GM23338 (cell line): ENCODE measurements at regions not wholly inside any gene's neighbourhood (a gene's known extent, or its start where the extent isn't known, plus 50 kb on each side); places are given as distances from the start of the nearest gene placed in this dataset.
A peak's percentile ranks its signal among the peaks of the same experiment; 100 is the strongest.

ENCODE experiments used
- ATAC-seq: fragments of 200-7000 bp; cut with Tn5 transposase; 3 replicates; pipeline ENCODE4 v1.9.1; 2020
- DNase-seq: peaks from one replicate; pipeline ENCODE4 v3.0.0-alpha.2; 2015; ENCODE audit warnings: low spot score
- H2AFZ ChIP-seq: fragments of 200-600 bp; sonication (generic); 2 replicates; pipeline ENCODE4 v1.8.0; 2016; ENCODE audit warnings: antibody characterized with exemption, mild to moderate bottlenecking, moderate library complexity
- H3F3A ChIP-seq: fragments of 200-600 bp; sonication (generic); replicated peaks from 2 replicates; pipeline ENCODE4 v1.8.0; 2017; ENCODE audit warnings: antibody characterized with exemption, mixed run types, low read depth
- H3K27ac ChIP-seq: fragments of 200-600 bp; sonication (generic); 2 replicates; pipeline ENCODE4 v1.6.1; 2016; ENCODE audit warnings: low read depth
- H3K27me3 ChIP-seq: fragments of 200-600 bp; sonication (generic); 2 replicates; pipeline ENCODE4 v1.8.0; 2016; ENCODE audit warnings: mild to moderate bottlenecking, mixed run types, moderate library complexity; ENCODE audit not compliant: insufficient read depth
- H3K36me3 ChIP-seq: fragments of 200-600 bp; sonication (generic); 2 replicates; pipeline ENCODE4 v1.8.0; 2016; ENCODE audit warnings: mild to moderate bottlenecking; ENCODE audit not compliant: insufficient read depth
- H3K4me1 ChIP-seq: fragments of 200-600 bp; sonication (generic); 2 replicates; pipeline ENCODE4 v1.8.0; 2016; ENCODE audit warnings: mild to moderate bottlenecking, moderate library complexity; ENCODE audit not compliant: insufficient read depth
- H3K4me2 ChIP-seq: fragments of 200-600 bp; sonication (generic); 2 replicates; pipeline ENCODE4 v1.7.1; 2017; ENCODE audit warnings: mixed run types
- H3K4me3 ChIP-seq: fragments of 200-600 bp; sonication (generic); 2 replicates; pipeline ENCODE4 v1.6.1; 2016; ENCODE audit warnings: mixed run types
- H3K79me2 ChIP-seq: fragments of 200-600 bp; sonication (generic); replicated peaks from 2 replicates; pipeline ENCODE4 v1.8.0; 2017; ENCODE audit warnings: mild to moderate bottlenecking; ENCODE audit not compliant: insufficient read depth
- H3K9me2 ChIP-seq: fragments of 200-600 bp; sonication (generic); 2 replicates; pipeline ENCODE4 v1.8.0; 2017; ENCODE audit not compliant: insufficient read depth
- H4K20me1 ChIP-seq: fragments of 200-600 bp; sonication (generic); replicated peaks from 2 replicates; pipeline ENCODE4 v1.8.0; 2017; ENCODE audit warnings: mild to moderate bottlenecking; ENCODE audit not compliant: insufficient read depth
- H3K27ac Mint-ChIP-seq: 2 replicates; pipeline ENCODE4 v1.8.0; 2020; ENCODE audit warnings: inconsistent platforms, mild to moderate bottlenecking, moderate library complexity, mixed read lengths
- H3K27me3 Mint-ChIP-seq: 3 replicates; pipeline ENCODE4 v1.8.0; 2022; ENCODE audit warnings: low read depth, mild to moderate bottlenecking, moderate library complexity, mixed read lengths, inconsistent platforms; ENCODE audit not compliant: insufficient read depth, poor library complexity
- H3K36me3 Mint-ChIP-seq: 3 replicates; pipeline ENCODE4 v1.8.0; 2021; ENCODE audit warnings: low read depth, mild to moderate bottlenecking, inconsistent platforms, moderate library complexity, mixed read lengths
- H3K4me1 Mint-ChIP-seq: 3 replicates; pipeline ENCODE4 v1.8.0; 2020; ENCODE audit warnings: mild to moderate bottlenecking, inconsistent platforms, mixed read lengths
- H3K4me3 Mint-ChIP-seq: 3 replicates; pipeline ENCODE4 v1.8.0; 2021; ENCODE audit warnings: moderate library complexity, mild to moderate bottlenecking, inconsistent platforms, mixed read lengths
- H3K9me3 Mint-ChIP-seq: 3 replicates; pipeline ENCODE4 v1.8.0; 2020; ENCODE audit warnings: moderate library complexity, mild to moderate bottlenecking, inconsistent platforms, mixed read lengths
- CTCF ChIP-seq, 2 experiments: fragments of 200-600 bp in 1 of 2; sonication (generic) in 1 of 2; conservative IDR thresholded peaks; 2 replicates each; pipeline versions ENCODE4 v1.5.1 to v1.6.1; 2016 to 2017; ENCODE audit warnings: antibody characterized with exemption in 2 of 2, low read depth in 2 of 2, mild to moderate bottlenecking in 2 of 2, moderate library complexity in 1 of 2
- EZH2 ChIP-seq: fragments of 200-600 bp; sonication (generic); IDR thresholded peaks from one replicate; pipeline ENCODE4 v1.8.0; 2017; ENCODE audit warnings: antibody characterized with exemption, mild to moderate bottlenecking, low read depth; ENCODE audit not compliant: unreplicated experiment
- JUNB ChIP-seq: IDR thresholded peaks from one replicate; pipeline ENCODE4 v1.6.1; 2016; ENCODE audit warnings: antibody characterized with exemption; ENCODE audit not compliant: unreplicated experiment
- NANOG ChIP-seq: IDR thresholded peaks from 2 replicates; pipeline ENCODE4 v1.6.1; 2016; ENCODE audit warnings: antibody characterized with exemption, borderline replicate concordance
- POLR2AphosphoS5 ChIP-seq: IDR thresholded peaks from 2 replicates; pipeline ENCODE4 v1.6.1; 2016; ENCODE audit warnings: antibody characterized with exemption, low read depth
- STAT1 ChIP-seq: IDR thresholded peaks from one replicate; pipeline ENCODE4 v1.6.1; 2016; ENCODE audit warnings: antibody characterized with exemption; ENCODE audit not compliant: unreplicated experiment
- ZNF331 ChIP-seq: fragments of 250-450 bp; sonication (Bioruptor Pico); IDR thresholded peaks from 2 replicates; pipeline ENCODE4 v1.5.0; 2020; ENCODE audit warnings: low read depth, mild to moderate bottlenecking, moderate library complexity
- TF ChIP-seq, protein P1 (sequence below): IDR thresholded peaks from 2 replicates; pipeline ENCODE4 v1.6.1; 2016; ENCODE audit warnings: antibody characterized with exemption

DNA sequence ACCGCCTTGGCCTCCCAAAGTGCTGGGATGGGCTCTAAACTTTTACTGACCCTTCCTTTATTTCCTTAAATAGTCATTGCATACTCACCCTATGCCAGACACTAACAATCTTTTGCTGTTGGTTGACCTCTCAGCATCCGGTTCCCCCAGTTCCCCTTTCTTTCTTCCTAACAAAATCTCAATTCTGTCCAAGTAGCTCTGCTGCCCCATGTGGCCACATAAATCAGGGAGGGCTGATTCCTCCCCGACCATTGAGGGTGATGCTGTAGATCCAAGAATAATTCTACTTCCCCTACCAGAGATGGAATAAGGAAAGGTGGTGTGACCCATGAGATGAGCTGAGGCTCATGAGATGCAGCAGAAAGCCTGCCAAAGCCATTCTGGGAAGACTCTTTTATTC lies 315.3 kb upstream of the MSX2 start:
- Histone ChIP-seq H3K79me2 (no peaks in the 10 kb centered on the region), H3K4me1 (no peaks in the 10 kb centered on the region), H3K9me2 (peaks cover 3% of the 10 kb centered on the region; the same call in 1 of the 2 replicates), H3F3A (no peaks in the 10 kb centered on the region), H3K27ac (no peak overlapping the region), H4K20me1 (no peaks in the 10 kb centered on the region), H3K4me3 (no peak overlapping the region), H2AFZ (peak overlapping the region; percentile 63; the same call in 1 of the 2 replicates), H3K27me3 (no peaks in the 10 kb centered on the region), H3K4me2 (no peak overlapping the region), H3K36me3 (no peaks in the 10 kb centered on the region)
- H3K4me1 Mint-ChIP-seq: no peaks in the 10 kb centered on the region
- no peaks in the 10 kb centered on the region; the same call in 2 of the 3 replicates for H3K9me3 Mint-ChIP-seq
- peaks cover 6% of the 10 kb centered on the region for H3K27me3 Mint-ChIP-seq
- TF ChIP-seq CTCF (conservative IDR thresholded peaks at IDR 0.05; ENCODE audit: low read depth in 2 of 2) (peak; percentile 55 to 60), NANOG (no peak)
- DNase-seq (peak; percentile 46), ATAC-seq (peak; percentile 55; the same call in 2 of the 3 replicates)
- H3K27ac Mint-ChIP-seq: no peak overlapping the region
- no peaks in the 10 kb centered on the region for H3K36me3 Mint-ChIP-seq
- no peak overlapping the region for H3K4me3 Mint-ChIP-seq

- H3K79me2 ChIP-seq: no peaks in the 10 kb centered on the region
- H3K4me2 ChIP-seq: no peak overlapping the region
- peaks cover 3% of the 10 kb centered on the region; the same call in 1 of the 2 replicates for H3K9me2 ChIP-seq
- no peak overlapping the region for H3K4me3 ChIP-seq
- Mint-ChIP-seq H3K36me3 (no peaks in the 10 kb centered on the region), H3K4me3 (no peak overlapping the region), H3K27me3 (peaks cover 5% of the 10 kb centered on the region), H3K27ac (no peak overlapping the region), H3K9me3 (no peaks in the 10 kb centered on the region; the same call in 2 of the 3 replicates), H3K4me1 (no peaks in the 10 kb centered on the region)
- H3K36me3 ChIP-seq: no peaks in the 10 kb centered on the region
- ATAC-seq: no peak
- TF ChIP-seq NANOG: no peak
- TF ChIP-seq STAT1: no peak
- TF ChIP-seq, protein P1, sequence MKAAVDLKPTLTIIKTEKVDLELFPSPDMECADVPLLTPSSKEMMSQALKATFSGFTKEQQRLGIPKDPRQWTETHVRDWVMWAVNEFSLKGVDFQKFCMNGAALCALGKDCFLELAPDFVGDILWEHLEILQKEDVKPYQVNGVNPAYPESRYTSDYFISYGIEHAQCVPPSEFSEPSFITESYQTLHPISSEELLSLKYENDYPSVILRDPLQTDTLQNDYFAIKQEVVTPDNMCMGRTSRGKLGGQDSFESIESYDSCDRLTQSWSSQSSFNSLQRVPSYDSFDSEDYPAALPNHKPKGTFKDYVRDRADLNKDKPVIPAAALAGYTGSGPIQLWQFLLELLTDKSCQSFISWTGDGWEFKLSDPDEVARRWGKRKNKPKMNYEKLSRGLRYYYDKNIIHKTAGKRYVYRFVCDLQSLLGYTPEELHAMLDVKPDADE: no peak
- no peak for TF ChIP-seq CTCF (conservative IDR thresholded peaks at IDR 0.05; ENCODE audit: low read depth in 2 of 2)
- no peak for TF ChIP-seq POLR2AphosphoS5
- TF ChIP-seq JUNB: no peak
- TF ChIP-seq ZNF331 (CRISPR knock-in tag): no peak
- TF ChIP-seq EZH2: no peak
- H3K4me1 ChIP-seq: no peaks in the 10 kb centered on the region
- H3F3A ChIP-seq: no peaks in the 10 kb centered on the region
- H3K27ac ChIP-seq: no peak overlapping the region
- H4K20me1 ChIP-seq: no peaks in the 10 kb centered on the region
- H3K27me3 ChIP-seq: no peaks in the 10 kb centered on the region
- H2AFZ ChIP-seq: no peak overlapping the region
- no peak for DNase-seq
Measured at GRCh38 chr5:174409971-174410370, 314.4 kb upstream of the MSX2 start.
